ENCODE measurements at regions not wholly inside any gene's neighbourhood (a gene's known extent, or its start where the extent isn't known, plus 50 kb on each side); places are given as distances from the start of the nearest gene placed in this dataset.

DNA sequence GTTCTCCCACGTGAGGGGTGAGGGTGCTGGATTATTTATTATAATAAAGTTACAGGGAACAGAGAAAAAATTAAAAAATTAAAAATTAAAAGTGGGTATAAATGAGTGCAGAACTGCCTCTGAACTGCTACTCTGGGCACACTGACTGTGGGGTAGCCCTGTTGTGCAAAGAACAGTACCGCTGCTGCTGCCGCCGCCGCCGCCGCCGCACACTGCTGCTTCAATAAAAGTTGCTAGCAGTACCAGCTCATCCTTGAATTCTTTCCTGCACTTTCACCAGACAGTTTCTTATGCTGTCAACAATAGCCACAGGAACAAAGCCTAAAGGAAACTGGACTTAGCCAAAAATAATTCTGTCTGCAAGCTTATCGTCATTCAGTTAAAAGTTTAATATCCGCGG is 72.1 kb downstream of the GCC1 start:
- Mint-ChIP-seq H3K4me3 (ENCODE audit: unreplicated experiment) (no peak overlapping the region), H3K27me3 (ENCODE audit: unreplicated experiment) (peaks cover 3% of the 10 kb centered on the region), H3K9me3 (ENCODE audit: unreplicated experiment) (no peaks in the 10 kb centered on the region), H3K4me1 (ENCODE audit: low read depth, unreplicated experiment) (peaks cover 25% of the 10 kb centered on the region), H3K36me3 (ENCODE audit: unreplicated experiment) (no peaks in the 10 kb centered on the region), H3K27ac (ENCODE audit: unreplicated experiment) (no peak overlapping the region)
- TF ChIP-seq, protein P1, sequence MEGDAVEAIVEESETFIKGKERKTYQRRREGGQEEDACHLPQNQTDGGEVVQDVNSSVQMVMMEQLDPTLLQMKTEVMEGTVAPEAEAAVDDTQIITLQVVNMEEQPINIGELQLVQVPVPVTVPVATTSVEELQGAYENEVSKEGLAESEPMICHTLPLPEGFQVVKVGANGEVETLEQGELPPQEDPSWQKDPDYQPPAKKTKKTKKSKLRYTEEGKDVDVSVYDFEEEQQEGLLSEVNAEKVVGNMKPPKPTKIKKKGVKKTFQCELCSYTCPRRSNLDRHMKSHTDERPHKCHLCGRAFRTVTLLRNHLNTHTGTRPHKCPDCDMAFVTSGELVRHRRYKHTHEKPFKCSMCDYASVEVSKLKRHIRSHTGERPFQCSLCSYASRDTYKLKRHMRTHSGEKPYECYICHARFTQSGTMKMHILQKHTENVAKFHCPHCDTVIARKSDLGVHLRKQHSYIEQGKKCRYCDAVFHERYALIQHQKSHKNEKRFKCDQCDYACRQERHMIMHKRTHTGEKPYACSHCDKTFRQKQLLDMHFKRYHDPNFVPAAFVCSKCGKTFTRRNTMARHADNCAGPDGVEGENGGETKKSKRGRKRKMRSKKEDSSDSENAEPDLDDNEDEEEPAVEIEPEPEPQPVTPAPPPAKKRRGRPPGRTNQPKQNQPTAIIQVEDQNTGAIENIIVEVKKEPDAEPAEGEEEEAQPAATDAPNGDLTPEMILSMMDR (IDR thresholded peaks at IDR 0.05; ENCODE audit: partially characterized antibody, unreplicated experiment): no peak
- no peak for DNase-seq

DNA sequence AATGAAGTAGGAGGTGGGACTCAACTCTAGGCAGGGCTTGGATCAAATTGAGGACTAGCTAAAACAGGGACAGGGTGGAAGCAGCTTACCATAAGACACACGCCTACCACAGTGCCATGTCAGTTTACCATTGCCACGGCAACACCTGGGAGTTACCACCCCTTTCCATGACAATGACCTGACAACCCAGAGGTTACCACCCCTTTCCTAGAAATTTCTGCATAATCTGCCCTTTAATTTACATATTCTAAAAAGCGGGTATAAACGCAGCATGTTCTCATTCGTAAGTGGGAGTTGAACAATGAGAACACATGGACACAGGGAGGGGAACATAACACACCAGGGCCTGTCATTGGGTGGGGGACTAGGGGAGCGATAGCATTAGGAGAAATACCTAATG is 72.7 kb downstream of the GCC1 start:
- no peak overlapping the region for H3K27ac Mint-ChIP-seq (ENCODE audit: unreplicated experiment)
- DNase-seq: no peak
- TF ChIP-seq, protein P1 (IDR thresholded peaks at IDR 0.05; ENCODE audit: partially characterized antibody, unreplicated experiment): no peak
- H3K27me3 Mint-ChIP-seq (ENCODE audit: unreplicated experiment): peaks cover 3% of the 10 kb centered on the region
- no peak overlapping the region for H3K4me3 Mint-ChIP-seq (ENCODE audit: unreplicated experiment)
- H3K36me3 Mint-ChIP-seq (ENCODE audit: unreplicated experiment): no peaks in the 10 kb centered on the region
- no peaks in the 10 kb centered on the region for H3K9me3 Mint-ChIP-seq (ENCODE audit: unreplicated experiment)
- H3K4me1 Mint-ChIP-seq (ENCODE audit: low read depth, unreplicated experiment): peaks cover 25% of the 10 kb centered on the region

- H3K27me3 Mint-ChIP-seq (ENCODE audit: unreplicated experiment): no peaks in the 10 kb centered on the region
- H3K4me3 Mint-ChIP-seq (ENCODE audit: unreplicated experiment): no peak overlapping the region
- peaks cover 2% of the 10 kb centered on the region for H3K9me3 Mint-ChIP-seq (ENCODE audit: unreplicated experiment)
- TF ChIP-seq, protein P1 (IDR thresholded peaks at IDR 0.05; ENCODE audit: partially characterized antibody, unreplicated experiment): no peak
- H3K36me3 Mint-ChIP-seq (ENCODE audit: unreplicated experiment): no peaks in the 10 kb centered on the region
- no peaks in the 10 kb centered on the region for H3K4me1 Mint-ChIP-seq (ENCODE audit: low read depth, unreplicated experiment)
- H3K27ac Mint-ChIP-seq (ENCODE audit: unreplicated experiment): no peak overlapping the region
- DNase-seq: peak; percentile 23
Measured at GRCh38 chr7:127504715-127505114, 80.7 kb downstream of the GCC1 start.

- H3K27me3 Mint-ChIP-seq (ENCODE audit: unreplicated experiment): peaks cover 1% of the 10 kb centered on the region
- H3K4me1 Mint-ChIP-seq (ENCODE audit: low read depth, unreplicated experiment): no peaks in the 10 kb centered on the region
- H3K36me3 Mint-ChIP-seq (ENCODE audit: unreplicated experiment): no peaks in the 10 kb centered on the region
Measured at GRCh38 chr7:127501817-127502216, 83.6 kb downstream of the GCC1 start.

DNA sequence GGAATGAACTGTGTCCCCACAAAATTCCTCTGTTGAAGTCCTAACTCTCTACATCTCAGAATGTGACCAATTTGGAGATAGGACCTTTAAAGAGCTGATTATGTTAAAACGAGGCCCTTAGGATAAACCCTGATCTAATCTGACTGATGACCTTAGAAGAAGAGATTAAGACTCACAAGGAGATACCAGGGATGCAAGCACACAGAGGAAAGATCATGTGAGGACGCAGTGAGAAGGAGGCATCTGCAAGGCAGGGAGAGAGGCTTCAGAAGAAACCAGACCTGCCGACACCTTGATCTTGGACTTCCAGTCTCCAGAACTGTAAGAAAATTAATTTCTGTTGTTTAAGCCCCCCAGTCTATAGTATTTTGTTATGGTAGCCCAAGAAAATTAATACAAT is 94.9 kb upstream of the ZNF800 start:
- no peak for DNase-seq
- TF ChIP-seq, protein P1 (IDR thresholded peaks at IDR 0.05; ENCODE audit: partially characterized antibody, unreplicated experiment): no peak
- Mint-ChIP-seq H3K36me3 (ENCODE audit: unreplicated experiment) (no peaks in the 10 kb centered on the region), H3K27ac (ENCODE audit: unreplicated experiment) (no peak overlapping the region), H3K4me3 (ENCODE audit: unreplicated experiment) (no peak overlapping the region), H3K4me1 (ENCODE audit: low read depth, unreplicated experiment) (peaks cover 4% of the 10 kb centered on the region), H3K9me3 (ENCODE audit: unreplicated experiment) (no peaks in the 10 kb centered on the region), H3K27me3 (ENCODE audit: unreplicated experiment) (no peaks in the 10 kb centered on the region)

More at GRCh38 chr7:127501817-127502216, 83.6 kb downstream of the GCC1 start:
- no peak for DNase-seq
- Mint-ChIP-seq H3K9me3 (ENCODE audit: unreplicated experiment) (peaks cover 2% of the 10 kb centered on the region), H3K27ac (ENCODE audit: unreplicated experiment) (no peak overlapping the region), H3K4me3 (ENCODE audit: unreplicated experiment) (no peak overlapping the region)
- TF ChIP-seq, protein P1 (IDR thresholded peaks at IDR 0.05; ENCODE audit: partially characterized antibody, unreplicated experiment): no peak
